Smooth muscle cell (in vitro differentiated cells): ENCODE measurements at regions not wholly inside any gene's neighbourhood (a gene's known extent, or its start where the extent isn't known, plus 50 kb on each side); places are given as distances from the start of the nearest gene placed in this dataset.

Experiments
- DNase-seq: peaks from one replicate; lab custom pipeline; 2025; ENCODE audit not compliant: unreplicated experiment; lab: John Stamatoyannopoulos, UW
- H2AFZ ChIP-seq: fragments of 200-600 bp; sonication (generic); 2 replicates; pipeline ENCODE4 v1.6.0; 2016; ENCODE audit warnings: antibody characterized with exemption, low read depth, mild to moderate bottlenecking
- H3F3A ChIP-seq: fragments of 200-600 bp; sonication (generic); 2 replicates; pipeline ENCODE4 v1.6.0; 2017; ENCODE audit warnings: antibody characterized with exemption, low read depth
- H3K27ac ChIP-seq: fragments of 200-600 bp; sonication (generic); 2 replicates; pipeline ENCODE4 v1.5.1; 2016; ENCODE audit warnings: low read depth, mild to moderate bottlenecking
- H3K27me3 ChIP-seq: fragments of 200-600 bp; sonication (generic); 2 replicates; pipeline ENCODE4 v1.6.1; 2016; ENCODE audit warnings: low read depth, mild to moderate bottlenecking
- H3K36me3 ChIP-seq: fragments of 200-600 bp; sonication (generic); 2 replicates; pipeline ENCODE4 v1.5.1; 2016; ENCODE audit warnings: low read depth
- H3K4me1 ChIP-seq: fragments of 200-600 bp; sonication (generic); 2 replicates; pipeline ENCODE4 v1.5.1; 2016; ENCODE audit warnings: low read depth
- H3K4me2 ChIP-seq: fragments of 200-600 bp; sonication (generic); 2 replicates; pipeline ENCODE4 v1.6.0; 2016; ENCODE audit warnings: mild to moderate bottlenecking
- H3K4me3 ChIP-seq: fragments of 200-600 bp; sonication (generic); 2 replicates; pipeline ENCODE4 v1.5.1; 2016; ENCODE audit warnings: mild to moderate bottlenecking
- H3K79me2 ChIP-seq: fragments of 200-600 bp; sonication (generic); 2 replicates; pipeline ENCODE4 v1.6.0; 2016; ENCODE audit warnings: low read depth, mild to moderate bottlenecking
- H3K9ac ChIP-seq: fragments of 200-600 bp; sonication (generic); 2 replicates; pipeline ENCODE4 v1.6.0; 2016; ENCODE audit warnings: low read depth
- H3K9me3 ChIP-seq: fragments of 200-600 bp; sonication (generic); replicated peaks from 2 replicates; pipeline ENCODE4 v1.5.1; 2016; ENCODE audit warnings: low read depth
- H4K20me1 ChIP-seq: fragments of 200-600 bp; sonication (generic); 2 replicates; pipeline ENCODE4 v1.6.0; 2016; ENCODE audit warnings: low read depth
- CTCF ChIP-seq: fragments of 200-600 bp; sonication (generic); IDR thresholded peaks from 2 replicates; pipeline ENCODE4 v1.5.1; 2017; ENCODE audit warnings: borderline replicate concordance, mild to moderate bottlenecking, antibody characterized with exemption; ENCODE audit not compliant: insufficient read depth, poor library complexity, severe bottlenecking
- WGBS: methylation state at CpG from one replicate; pipeline ENCODE4 v1.1.7; 2016; ENCODE audit warnings: low lambda C conversion rate; 5-methylcytosine and 5-hydroxymethylcytosine counted together

- Histone ChIP-seq H3K27ac (no peak overlapping the region), H3K9me3 (no peaks in the 10 kb centered on the region), H3K4me2 (no peak overlapping the region), H3K4me1 (no peaks in the 10 kb centered on the region), H3K79me2 (no peaks in the 10 kb centered on the region), H3K36me3 (no peaks in the 10 kb centered on the region), H4K20me1 (no peaks in the 10 kb centered on the region), H2AFZ (no peak overlapping the region), H3K27me3 (no peaks in the 10 kb centered on the region), H3K9ac (no peak overlapping the region), H3K4me3 (no peak overlapping the region), H3F3A (no peaks in the 10 kb centered on the region)
- WGBS = 86% methylated on average over 23 of the region's 23 CpGs
- no peak for DNase-seq
- no peak for TF ChIP-seq CTCF
These were observed 289.5 kb downstream of the IRX2 start for GRCh38 chr5:2461701-2462691.

GRCh38 chr5:2460098-2460497 is 291.4 kb downstream of the IRX2 start:
- Histone ChIP-seq H3K9ac (no peak overlapping the region), H3K4me3 (no peak overlapping the region), H3K4me1 (no peaks in the 10 kb centered on the region), H4K20me1 (no peaks in the 10 kb centered on the region), H3K79me2 (no peaks in the 10 kb centered on the region), H3K9me3 (no peaks in the 10 kb centered on the region), H3K27me3 (no peaks in the 10 kb centered on the region), H3K4me2 (no peak overlapping the region), H2AFZ (no peak overlapping the region), H3K36me3 (no peaks in the 10 kb centered on the region), H3F3A (no peaks in the 10 kb centered on the region), H3K27ac (no peak overlapping the region)
- no peak for DNase-seq
- no peak for TF ChIP-seq CTCF
- 84% methylated on average over 3 of the region's 3 CpGs for WGBS

- Histone ChIP-seq H3K4me3 (no peak overlapping the region), H4K20me1 (no peaks in the 10 kb centered on the region), H3K9me3 (no peaks in the 10 kb centered on the region), H3K79me2 (no peaks in the 10 kb centered on the region), H3K4me2 (no peak overlapping the region), H2AFZ (no peak overlapping the region), H3F3A (no peaks in the 10 kb centered on the region), H3K27ac (no peak overlapping the region), H3K27me3 (no peaks in the 10 kb centered on the region), H3K36me3 (no peaks in the 10 kb centered on the region), H3K9ac (no peak overlapping the region), H3K4me1 (no peaks in the 10 kb centered on the region)
- 54% methylated on average over 2 of the region's 2 CpGs for WGBS
- no peak for DNase-seq
- TF ChIP-seq CTCF = no peak
These were observed 292.2 kb downstream of the IRX2 start for GRCh38 chr5:2459251-2459650.
